LNCAP (cell line): ENCODE measurements at regions not wholly inside any gene's neighbourhood (a gene's known extent, or its start where the extent isn't known, plus 50 kb on each side); places are given as distances from the start of the nearest gene placed in this dataset.

Experiments used
- TF ChIP-seq, protein P1 (sequence below): fragments of 450-650 bp; IDR thresholded peaks from 2 replicates; pipeline ENCODE4 v1.5.1; 2017; ENCODE audit warnings: mild to moderate bottlenecking

DNA sequence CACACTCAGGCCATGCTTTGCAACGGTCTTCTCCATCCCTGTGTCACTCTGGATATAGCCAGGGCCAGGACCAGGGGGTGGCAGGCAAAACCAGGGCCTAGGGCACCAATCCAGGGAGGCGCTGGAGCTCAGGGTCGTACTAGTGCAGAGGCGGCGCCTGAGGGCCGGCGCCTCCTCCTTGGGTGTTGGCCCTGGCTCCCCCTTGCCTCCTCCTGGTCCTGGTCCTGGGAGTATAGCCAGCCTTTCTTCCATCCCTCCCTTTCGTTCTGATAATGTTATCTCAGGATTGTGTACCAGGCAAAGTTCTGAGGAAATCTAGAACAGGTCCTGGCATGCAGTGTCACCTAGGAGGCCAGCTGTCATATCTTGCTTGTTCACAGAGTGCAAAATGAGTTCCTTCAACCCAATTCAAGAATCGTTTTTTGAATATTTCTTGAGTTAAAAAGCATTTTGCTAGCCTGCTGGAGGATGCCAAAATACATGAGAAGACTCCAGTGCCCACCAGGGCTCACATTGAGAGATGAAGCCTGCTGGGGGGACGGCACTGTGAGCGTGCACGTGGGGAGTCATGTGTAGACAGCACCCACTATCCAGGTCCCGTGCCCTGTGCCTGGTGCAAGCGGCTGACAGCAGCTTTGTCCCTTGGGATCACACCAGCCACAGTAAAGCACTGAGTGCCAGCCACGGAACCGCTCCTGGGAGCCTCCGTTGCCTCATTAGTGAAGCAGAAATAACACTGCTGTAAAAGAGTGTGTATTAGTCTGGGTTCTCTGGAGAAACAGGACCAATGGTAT is 106.9 kb upstream of the C7orf33 start:
- TF ChIP-seq, protein P1, sequence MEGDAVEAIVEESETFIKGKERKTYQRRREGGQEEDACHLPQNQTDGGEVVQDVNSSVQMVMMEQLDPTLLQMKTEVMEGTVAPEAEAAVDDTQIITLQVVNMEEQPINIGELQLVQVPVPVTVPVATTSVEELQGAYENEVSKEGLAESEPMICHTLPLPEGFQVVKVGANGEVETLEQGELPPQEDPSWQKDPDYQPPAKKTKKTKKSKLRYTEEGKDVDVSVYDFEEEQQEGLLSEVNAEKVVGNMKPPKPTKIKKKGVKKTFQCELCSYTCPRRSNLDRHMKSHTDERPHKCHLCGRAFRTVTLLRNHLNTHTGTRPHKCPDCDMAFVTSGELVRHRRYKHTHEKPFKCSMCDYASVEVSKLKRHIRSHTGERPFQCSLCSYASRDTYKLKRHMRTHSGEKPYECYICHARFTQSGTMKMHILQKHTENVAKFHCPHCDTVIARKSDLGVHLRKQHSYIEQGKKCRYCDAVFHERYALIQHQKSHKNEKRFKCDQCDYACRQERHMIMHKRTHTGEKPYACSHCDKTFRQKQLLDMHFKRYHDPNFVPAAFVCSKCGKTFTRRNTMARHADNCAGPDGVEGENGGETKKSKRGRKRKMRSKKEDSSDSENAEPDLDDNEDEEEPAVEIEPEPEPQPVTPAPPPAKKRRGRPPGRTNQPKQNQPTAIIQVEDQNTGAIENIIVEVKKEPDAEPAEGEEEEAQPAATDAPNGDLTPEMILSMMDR, result no peak

DNA sequence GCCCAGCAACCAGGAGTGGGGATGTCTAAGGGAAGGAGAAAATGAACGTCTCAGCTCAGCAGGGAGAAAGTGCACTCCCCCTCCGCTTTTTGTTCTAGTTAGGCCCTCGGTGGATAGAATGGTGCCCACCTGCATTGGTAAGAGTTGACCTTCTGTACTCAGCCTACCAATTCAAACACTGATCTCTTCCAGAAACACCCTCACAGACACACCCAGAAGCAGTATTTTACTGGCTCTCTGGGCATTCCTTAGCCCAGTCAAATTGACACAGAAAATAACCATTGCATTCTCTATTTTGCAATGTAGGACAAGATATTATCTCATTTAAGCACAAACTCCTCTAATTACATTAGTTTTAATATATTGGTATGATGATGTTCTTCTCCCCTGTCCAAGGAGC is 106.1 kb upstream of the C7orf33 start:
- TF ChIP-seq, protein P1, result no peak

DNA sequence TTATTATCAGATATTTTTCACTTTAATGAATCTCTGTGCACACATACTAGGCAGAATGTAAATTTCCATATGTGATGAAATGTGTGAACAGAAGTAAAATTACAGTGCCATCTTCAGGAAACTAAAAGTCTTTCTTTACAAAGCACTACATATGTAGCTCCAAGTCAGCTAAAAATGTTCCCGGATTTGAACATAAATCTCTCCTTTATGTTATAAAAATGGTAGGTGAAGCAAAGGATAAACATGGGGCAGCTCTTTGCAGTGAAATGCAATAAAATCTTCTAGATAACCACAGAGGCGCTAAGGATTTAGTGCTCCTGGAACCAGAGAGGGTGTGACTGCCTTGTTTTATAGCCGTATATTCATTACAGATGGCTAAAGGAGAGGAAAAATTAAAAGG is 104.9 kb upstream of the C7orf33 start:
- TF ChIP-seq, protein P1, result peak; percentile 55

DNA sequence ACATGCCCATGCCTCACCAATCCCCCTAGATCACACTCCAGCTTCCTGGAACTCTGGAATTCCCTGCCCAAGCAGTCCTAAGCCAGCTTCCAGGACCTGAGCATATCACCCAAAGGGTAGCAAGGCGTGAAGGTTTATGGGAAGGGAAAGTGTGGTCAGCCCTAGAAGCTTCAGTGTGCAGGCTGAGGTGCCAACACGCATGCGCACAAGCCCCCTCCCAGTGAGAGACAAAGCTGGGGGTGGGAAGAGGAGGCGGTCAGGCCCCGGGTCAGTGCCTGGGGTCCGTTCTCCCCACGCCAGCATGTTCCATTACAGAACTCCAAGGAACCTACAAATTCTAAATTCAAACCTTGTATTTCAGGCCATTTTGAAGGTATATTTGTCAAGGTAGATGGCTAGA is 103.6 kb upstream of the C7orf33 start:
- TF ChIP-seq, protein P1, result no peak

DNA sequence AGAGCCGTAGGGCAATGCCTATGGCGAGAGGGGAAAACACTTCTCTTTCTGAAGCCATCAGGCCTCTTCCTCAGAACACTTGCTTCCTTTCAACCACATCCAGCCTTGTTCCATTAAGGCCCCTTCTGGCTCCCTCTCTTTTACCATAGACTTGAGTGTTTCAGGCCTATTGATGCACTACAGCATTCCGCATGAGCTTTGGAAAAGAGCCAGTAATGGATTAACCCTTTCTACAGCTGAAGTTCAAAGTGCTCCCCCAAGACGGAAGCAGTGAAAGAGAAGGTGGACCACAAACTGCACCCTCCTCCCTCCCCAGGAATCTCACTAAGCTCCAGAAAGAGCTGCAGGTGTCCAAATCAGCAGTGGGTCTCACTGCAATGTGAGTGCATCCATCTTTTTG is 102.7 kb upstream of the C7orf33 start:
- TF ChIP-seq, protein P1, result no peak

DNA sequence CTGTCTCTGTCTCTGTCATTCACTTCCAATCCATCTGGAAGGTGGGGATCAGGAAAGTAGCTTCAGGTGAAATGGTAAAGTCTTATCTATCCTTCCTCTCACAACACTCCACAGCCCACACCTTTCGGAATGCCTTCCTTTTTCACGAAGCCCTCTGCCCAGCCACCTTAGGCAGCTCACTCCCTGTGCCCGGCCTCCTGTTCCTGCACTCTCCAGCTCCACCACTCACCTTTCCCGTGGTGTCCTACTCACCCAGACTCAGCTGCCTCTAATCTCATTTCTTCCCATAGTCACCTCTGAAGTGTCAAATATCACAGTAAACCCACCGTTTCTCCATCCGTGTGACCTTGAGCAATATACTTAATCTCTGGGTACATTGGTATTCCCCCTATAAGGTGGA is 100.9 kb upstream of the C7orf33 start:
- TF ChIP-seq, protein P1, result no peak

DNA sequence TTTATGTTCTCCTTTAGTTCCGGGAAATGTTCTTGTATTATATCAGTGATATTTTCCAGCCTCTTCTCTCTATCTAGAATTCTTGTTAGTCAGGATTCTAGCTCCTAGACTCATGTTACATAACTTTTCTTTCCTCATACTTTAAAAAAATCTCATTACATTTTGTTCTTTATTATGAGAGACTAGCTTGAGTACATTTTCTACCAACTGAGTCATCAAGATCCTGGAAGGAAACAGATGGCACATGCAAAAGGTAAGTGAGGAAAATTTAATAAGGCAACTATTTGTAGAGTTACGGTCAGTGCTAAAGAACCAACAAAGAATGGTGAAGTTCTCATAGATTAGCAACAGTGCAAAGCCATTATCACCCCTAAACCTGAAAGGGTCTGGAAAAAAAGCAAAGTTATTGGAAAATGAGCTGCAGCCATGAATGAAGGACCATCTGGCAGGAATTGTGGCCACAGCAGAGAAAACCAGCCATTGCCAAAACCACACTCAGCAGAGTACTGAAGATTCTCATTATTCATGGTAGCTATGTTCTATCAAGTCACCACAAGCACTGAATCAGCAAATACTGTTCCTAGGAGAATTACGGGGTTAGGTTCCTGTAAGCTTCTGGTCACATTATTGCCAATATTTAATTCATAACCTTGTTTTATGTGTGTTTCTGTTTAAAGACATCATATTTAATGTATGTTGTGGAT is 98.3 kb upstream of the C7orf33 start:
- TF ChIP-seq, protein P1, result no peak
